GM19395 (cell line): ENCODE measurements at regions not wholly inside any gene's neighbourhood (a gene's known extent, or its start where the extent isn't known, plus 50 kb on each side); places are given as distances from the start of the nearest gene placed in this dataset.
"Not testable (repeated sequence)": the region's sequence is repeated elsewhere in the genome, so short reads cannot be mapped to it uniquely, and the experiment has no call there.

Experiments used
- ATAC-seq: cut with Tn5 transposase; IDR thresholded peaks from one replicate; pipeline ENCODE4 v1.9.1; 2021; ENCODE audit warnings: mild to moderate bottlenecking, moderate library complexity; ENCODE audit not compliant: unreplicated experiment

- no peak for ATAC-seq
Measured at GRCh38 chr1:213457186-213457585, 406.1 kb downstream of the RPS6KC1 start.

GRCh38 chr1:213457733-213458132 is 406.7 kb downstream of the RPS6KC1 start:
- no peak for ATAC-seq

- ATAC-seq, result not testable (repeated sequence)
Measured at GRCh38 chr1:213462374-213462773, 411.3 kb downstream of the RPS6KC1 start.

- no peak for ATAC-seq
Measured at GRCh38 chr1:213464786-213465460, 413.9 kb downstream of the RPS6KC1 start.

- no peak for ATAC-seq
Measured at GRCh38 chr1:213466541-213466940, 415.5 kb downstream of the RPS6KC1 start.

- no peak for ATAC-seq
Measured at GRCh38 chr1:213474054-213474453, 423.0 kb downstream of the RPS6KC1 start.

- ATAC-seq, result no peak
Measured at GRCh38 chr1:213481395-213481794, 430.4 kb downstream of the RPS6KC1 start.

- no peak for ATAC-seq
Measured at GRCh38 chr1:213484333-213484732, 433.3 kb downstream of the RPS6KC1 start.

GRCh38 chr1:213484758-213485157 is 433.7 kb downstream of the RPS6KC1 start:
- ATAC-seq, result no peak

- no peak for ATAC-seq
Measured at GRCh38 chr1:213486488-213486887, 435.4 kb downstream of the RPS6KC1 start.

- ATAC-seq, result no peak
Measured at GRCh38 chr1:213491468-213491867, 440.4 kb downstream of the RPS6KC1 start.

- ATAC-seq, result no peak
Measured at GRCh38 chr1:213492161-213493041, 441.4 kb downstream of the RPS6KC1 start.

GRCh38 chr1:213499444-213499843 is 448.4 kb downstream of the RPS6KC1 start:
- ATAC-seq, result no peak

GRCh38 chr1:213507472-213508223 is 456.6 kb downstream of the RPS6KC1 start:
- no peak for ATAC-seq

GRCh38 chr1:213511173-213511572 is 460.1 kb downstream of the RPS6KC1 start:
- ATAC-seq, result no peak

GRCh38 chr1:213512316-213512715 is 461.3 kb downstream of the RPS6KC1 start:
- no peak for ATAC-seq

GRCh38 chr1:213513006-213513405 is 462.0 kb downstream of the RPS6KC1 start:
- ATAC-seq, result no peak

- ATAC-seq, result not testable (repeated sequence)
Measured at GRCh38 chr1:213514408-213515179, 463.6 kb downstream of the RPS6KC1 start.

- no peak for ATAC-seq
Measured at GRCh38 chr1:213519098-213519497, 468.1 kb downstream of the RPS6KC1 start.

GRCh38 chr1:213521206-213521605 is 466.6 kb upstream of the PROX1 start:
- ATAC-seq, result no peak
